Mucosa of rectum (tissue), 2 donors: ENCODE measurements at regions not wholly inside any gene's neighbourhood (a gene's known extent, or its start where the extent isn't known, plus 50 kb on each side); places are given as distances from the start of the nearest gene placed in this dataset.
A peak's percentile ranks its signal among the peaks of the same experiment; 100 is the strongest.

Source experiments
- H3K27ac ChIP-seq, 2 donors: one replicate each; pipeline ENCODE4 v1.7.0; 2013; ENCODE audit warnings: inconsistent platforms in 2 of 2, low read depth in 2 of 2, low read length in 2 of 2
- H3K27me3 ChIP-seq, 2 donors: one replicate each; pipeline ENCODE4 v1.7.0; 2013; ENCODE audit warnings: low read length in 2 of 2; ENCODE audit not compliant: control insufficient read depth in 2 of 2, insufficient read depth in 2 of 2
- H3K36me3 ChIP-seq, 2 donors: one replicate each; pipeline ENCODE4 v1.7.0; 2013; ENCODE audit warnings: low read length in 2 of 2; ENCODE audit not compliant: control insufficient read depth in 2 of 2, insufficient read depth in 2 of 2
- H3K4me1 ChIP-seq, 2 donors: one replicate each; pipeline ENCODE4 v1.7.0; 2013; ENCODE audit warnings: low read length in 2 of 2, mild to moderate bottlenecking in 1 of 2; ENCODE audit not compliant: control insufficient read depth in 2 of 2, insufficient read depth in 2 of 2
- H3K4me3 ChIP-seq, 2 donors: one replicate each; pipeline ENCODE4 v1.7.0; 2013; ENCODE audit warnings: low read length in 2 of 2
- H3K9ac ChIP-seq, 2 donors: one replicate each; pipeline ENCODE4 v1.7.0; 2013; ENCODE audit warnings: low read length in 2 of 2, low read depth in 1 of 2, mild to moderate bottlenecking in 1 of 2
- H3K9me3 ChIP-seq, 2 donors: one replicate each; pipeline ENCODE4 v1.7.0; 2013; ENCODE audit warnings: low read length in 2 of 2; ENCODE audit not compliant: control insufficient read depth in 2 of 2
- donor health status: healthy.
- donor health status: Normal muscosa, but diverticular disease.

DNA sequence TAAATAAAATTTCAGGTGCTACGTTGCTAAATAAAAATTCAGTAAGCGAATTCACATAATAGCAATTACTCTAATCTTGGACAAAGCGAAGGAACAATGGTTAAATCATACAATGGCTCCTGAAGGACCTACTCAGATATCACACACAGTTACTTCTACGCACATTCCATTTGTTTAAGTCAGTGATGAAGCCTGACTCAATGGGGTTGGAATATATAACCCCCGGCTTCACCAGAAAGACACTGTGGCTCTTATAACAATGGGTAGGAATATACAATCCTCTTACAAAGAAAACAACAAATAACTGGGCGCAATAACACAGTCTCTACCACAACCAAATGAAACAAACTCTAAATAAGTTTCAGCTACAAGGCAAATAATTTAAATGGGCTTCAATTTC, 349.5 kb downstream of the IRS1 start:
- no peaks in the 10 kb centered on the region for H3K36me3 ChIP-seq
- peaks cover 2 to 3% of the 10 kb centered on the region in 2 donors for H3K4me1 ChIP-seq
- H3K9me3 ChIP-seq: no peaks in the 10 kb centered on the region
- H3K4me3 ChIP-seq: no peak overlapping the region
- H3K27me3 ChIP-seq: no peaks in the 10 kb centered on the region
- H3K9ac ChIP-seq: no peak overlapping the region
- H3K27ac ChIP-seq: no peak overlapping the region

DNA sequence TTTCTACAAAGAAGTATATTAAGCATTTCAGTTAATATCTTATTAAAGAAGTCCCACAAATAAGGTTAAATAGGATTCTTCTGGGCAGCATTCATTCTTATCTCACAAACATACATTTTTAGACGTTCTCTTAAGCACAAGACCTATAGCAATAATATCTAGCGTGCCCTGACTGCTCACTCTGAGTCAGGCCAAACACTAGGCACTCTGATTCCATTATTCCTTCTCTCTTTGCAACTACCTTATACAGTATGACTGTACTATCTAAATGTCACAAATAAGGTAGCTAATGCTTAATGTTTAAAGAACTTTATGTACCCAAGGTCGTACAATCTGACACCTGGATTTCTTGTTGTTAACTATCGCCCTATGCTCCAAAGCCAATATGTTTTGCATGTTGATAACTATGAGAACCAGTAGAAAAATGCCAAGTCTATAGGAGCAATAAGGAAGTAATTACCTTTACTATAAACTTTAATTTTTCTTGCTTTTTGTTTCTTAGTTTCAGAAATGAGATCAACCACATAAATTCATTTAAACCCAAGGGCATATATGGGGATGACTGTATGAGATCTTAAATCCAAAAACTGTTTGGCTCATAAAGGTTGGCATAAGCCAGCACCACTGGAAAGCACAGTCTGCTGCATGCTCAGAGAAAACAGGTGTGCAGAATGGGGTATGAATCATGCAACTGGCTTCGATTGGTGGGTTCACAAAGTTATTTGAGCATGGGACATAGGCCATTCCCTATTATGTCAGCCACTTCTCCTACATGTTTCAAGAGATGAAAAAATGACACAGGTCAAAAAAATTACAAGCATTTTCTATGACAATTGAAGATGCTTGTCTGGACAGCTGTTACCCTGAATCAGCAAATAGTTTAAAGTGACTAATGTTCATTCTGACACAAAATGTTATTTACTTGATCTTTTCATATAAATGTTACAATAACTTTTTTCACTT, 352.0 kb downstream of the IRS1 start:
- peaks cover 5 to 6% of the 10 kb centered on the region in 2 donors for H3K4me1 ChIP-seq
- no peaks in the 10 kb centered on the region for H3K36me3 ChIP-seq
- no peak overlapping the region for H3K4me3 ChIP-seq
- H3K9me3 ChIP-seq: no peaks in the 10 kb centered on the region
- H3K27me3 ChIP-seq: no peaks in the 10 kb centered on the region
- H3K27ac ChIP-seq: peak overlapping the region; percentile 17
- H3K9ac ChIP-seq: no peak overlapping the region

DNA sequence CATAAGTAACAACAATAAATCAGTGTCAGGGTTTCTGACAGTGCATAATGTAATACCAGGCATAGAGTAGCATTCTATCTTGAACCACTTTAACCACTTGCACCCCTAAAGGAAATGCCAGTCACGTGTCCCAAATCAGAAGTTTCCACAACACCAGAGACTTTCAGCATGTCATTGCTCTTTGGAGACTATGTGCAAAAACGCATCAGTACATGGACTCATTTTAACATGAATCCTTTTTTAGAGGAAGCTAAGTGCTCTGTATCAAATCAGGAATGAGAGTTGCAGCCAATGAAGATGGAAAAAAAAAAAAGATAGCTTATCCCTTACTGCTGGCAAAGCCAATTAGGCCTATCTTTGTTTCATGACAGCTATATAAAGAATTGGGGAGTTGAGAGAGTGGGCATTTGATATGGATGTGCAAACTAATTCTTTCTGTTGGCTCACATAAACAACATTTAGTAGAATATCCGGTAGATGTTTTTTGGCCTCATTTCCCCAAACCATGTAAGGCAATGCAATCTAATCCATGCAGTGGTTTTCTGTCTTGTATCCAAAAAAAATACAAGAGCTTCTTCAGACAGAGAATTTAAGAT, 353.1 kb downstream of the IRS1 start:
- Histone ChIP-seq H3K27ac (no peak overlapping the region), H3K9ac (no peak overlapping the region), H3K9me3 (no peaks in the 10 kb centered on the region), H3K36me3 (no peaks in the 10 kb centered on the region), H3K4me1 (peaks cover 5 to 6% of the 10 kb centered on the region in 2 donors), H3K27me3 (no peaks in the 10 kb centered on the region), H3K4me3 (no peak overlapping the region)

DNA sequence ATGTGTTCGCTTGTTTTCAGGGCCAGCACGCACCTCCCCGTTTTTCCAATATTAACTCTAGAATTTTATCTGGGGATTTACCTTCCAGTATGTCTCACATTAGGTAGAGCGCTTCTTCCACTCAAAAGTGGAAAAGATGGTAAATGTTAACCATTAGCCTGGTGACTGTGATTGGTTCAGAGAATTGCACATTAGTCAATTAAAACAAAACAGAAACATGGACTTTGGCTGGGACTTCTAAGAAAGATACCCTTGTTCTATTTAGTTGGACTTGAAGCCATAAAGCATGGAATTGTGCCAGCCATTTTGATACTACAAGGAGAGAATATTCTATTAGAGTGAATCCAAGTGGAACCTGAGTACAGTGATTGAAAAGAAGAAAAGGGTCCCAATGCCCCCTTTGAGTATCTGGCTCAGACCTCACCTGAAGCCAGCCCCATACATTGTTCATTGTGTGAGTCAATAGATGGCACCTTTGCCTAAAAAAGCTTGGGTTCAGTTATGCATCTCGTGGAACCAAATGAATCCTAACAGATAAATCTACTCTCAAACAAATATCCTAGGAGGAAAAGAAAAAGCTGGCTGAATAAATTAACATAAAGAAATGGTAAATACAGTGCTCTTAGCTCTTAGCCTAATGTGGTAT, 354.3 kb downstream of the IRS1 start:
- Histone ChIP-seq H3K4me3 (no peak overlapping the region), H3K27me3 (no peaks in the 10 kb centered on the region), H3K27ac (no peak overlapping the region), H3K36me3 (no peaks in the 10 kb centered on the region), H3K9me3 (no peaks in the 10 kb centered on the region), H3K4me1 (peaks cover 5 to 6% of the 10 kb centered on the region in 2 donors), H3K9ac (no peak overlapping the region)

DNA sequence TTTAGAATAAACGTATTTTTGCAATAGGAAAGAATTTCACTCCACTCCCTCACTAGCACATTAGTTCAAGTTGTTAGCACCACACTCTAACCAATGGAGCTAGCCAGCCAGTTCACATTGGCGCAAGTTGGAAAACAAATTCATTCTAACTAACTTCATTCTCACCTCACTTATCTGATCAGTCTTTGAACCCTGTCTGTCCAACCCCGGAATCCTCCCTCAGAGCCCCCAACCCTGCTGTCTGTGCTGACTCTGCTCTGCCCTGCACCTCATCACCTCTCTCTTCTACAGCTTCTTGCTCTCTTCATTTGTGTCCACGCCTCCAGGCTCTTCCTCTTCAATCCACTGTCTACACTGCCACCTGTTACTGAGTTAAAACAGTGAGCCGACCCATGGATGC, 356.5 kb downstream of the IRS1 start:
- Histone ChIP-seq H3K9ac (no peak overlapping the region), H3K4me1 (peaks cover 5 to 6% of the 10 kb centered on the region in 2 donors), H3K36me3 (no peaks in the 10 kb centered on the region), H3K27me3 (no peaks in the 10 kb centered on the region), H3K4me3 (no peak overlapping the region), H3K9me3 (no peaks in the 10 kb centered on the region), H3K27ac (no peak overlapping the region)

DNA sequence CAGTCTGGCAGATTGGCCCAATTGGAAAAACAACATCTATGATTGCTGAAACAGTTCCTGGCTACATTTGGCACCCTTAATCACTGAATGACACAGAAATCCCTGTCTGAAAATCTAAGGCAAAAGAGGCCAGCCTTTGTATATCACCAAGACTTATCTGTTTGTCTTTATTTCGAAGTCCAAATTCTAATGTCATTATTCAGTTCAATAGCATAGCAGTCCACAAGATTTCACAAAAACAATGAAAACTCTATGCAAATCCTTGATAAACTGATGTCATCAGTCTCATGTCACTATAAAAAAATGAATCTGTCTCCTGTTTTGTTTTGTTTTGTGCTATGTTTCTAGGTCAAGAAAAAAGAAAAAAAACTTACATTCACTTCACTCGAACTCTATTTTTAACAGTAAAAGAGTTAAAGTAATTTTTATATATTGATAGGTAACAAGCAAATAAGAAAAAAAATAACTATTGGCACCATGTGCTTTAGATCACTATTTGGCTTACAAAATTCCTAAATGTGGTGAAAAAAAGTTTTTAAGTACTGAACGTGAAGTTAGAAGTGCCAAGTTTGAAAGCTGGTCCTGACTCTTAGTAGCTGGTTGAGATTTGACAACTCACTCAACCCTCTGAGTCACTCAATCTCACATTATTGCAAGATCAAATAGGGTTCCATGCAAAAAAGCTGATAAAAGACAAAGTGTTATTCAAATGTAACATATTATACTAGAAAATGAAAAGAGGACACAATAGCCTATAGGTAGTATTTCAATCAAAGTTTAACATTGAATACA, 359.3 kb downstream of the IRS1 start:
- Histone ChIP-seq H3K4me1 (peaks cover 2 to 3% of the 10 kb centered on the region in 2 donors), H3K27ac (no peak overlapping the region), H3K9me3 (no peaks in the 10 kb centered on the region), H3K36me3 (no peaks in the 10 kb centered on the region), H3K4me3 (no peak overlapping the region), H3K27me3 (no peaks in the 10 kb centered on the region), H3K9ac (no peak overlapping the region)

DNA sequence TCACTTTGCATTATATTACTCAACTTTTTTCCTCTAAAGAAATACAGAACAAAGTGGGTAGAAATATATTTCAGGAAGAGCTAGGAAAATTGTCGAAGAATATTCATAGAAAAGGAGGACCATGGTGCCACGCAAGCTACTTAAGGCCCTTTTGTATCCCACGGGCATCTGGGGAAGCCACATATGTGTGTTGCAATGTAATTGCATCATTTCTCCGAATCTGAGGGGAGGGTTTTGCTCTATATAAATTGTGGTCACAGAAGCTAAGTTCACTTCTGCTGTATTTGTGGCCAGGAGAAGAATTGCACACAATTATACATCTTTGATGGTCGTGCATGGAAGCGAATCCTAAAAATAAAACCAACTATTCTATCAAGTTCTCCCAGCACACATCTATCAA, 360.3 kb downstream of the IRS1 start:
- no peak overlapping the region for H3K9ac ChIP-seq
- no peaks in the 10 kb centered on the region for H3K27me3 ChIP-seq
- H3K36me3 ChIP-seq: no peaks in the 10 kb centered on the region
- no peaks in the 10 kb centered on the region for H3K4me1 ChIP-seq
- no peak overlapping the region for H3K4me3 ChIP-seq
- no peak overlapping the region for H3K27ac ChIP-seq
- H3K9me3 ChIP-seq: no peaks in the 10 kb centered on the region

DNA sequence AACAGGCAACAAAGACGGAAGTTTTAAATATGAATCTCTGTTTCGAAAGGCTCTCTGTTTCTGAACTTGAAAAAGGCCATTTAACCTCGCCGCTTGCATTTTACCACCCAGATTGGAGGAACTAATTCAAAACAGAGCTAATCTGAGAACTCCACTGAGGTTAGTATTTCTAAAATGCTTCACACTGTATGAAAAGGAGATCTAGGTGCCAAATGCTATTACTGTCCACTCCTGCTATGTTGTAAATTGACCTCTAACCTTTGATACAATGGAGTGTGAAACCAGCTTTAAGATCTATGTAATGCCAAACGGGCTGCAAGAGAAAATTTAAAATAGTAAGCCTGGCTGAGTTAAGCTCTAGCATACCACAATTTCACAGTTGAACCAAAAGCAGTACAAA, 364.5 kb downstream of the IRS1 start:
- Histone ChIP-seq H3K9ac (no peak overlapping the region), H3K4me1 (no peaks in the 10 kb centered on the region), H3K9me3 (no peaks in the 10 kb centered on the region), H3K36me3 (no peaks in the 10 kb centered on the region), H3K4me3 (no peak overlapping the region), H3K27me3 (no peaks in the 10 kb centered on the region), H3K27ac (no peak overlapping the region)

DNA sequence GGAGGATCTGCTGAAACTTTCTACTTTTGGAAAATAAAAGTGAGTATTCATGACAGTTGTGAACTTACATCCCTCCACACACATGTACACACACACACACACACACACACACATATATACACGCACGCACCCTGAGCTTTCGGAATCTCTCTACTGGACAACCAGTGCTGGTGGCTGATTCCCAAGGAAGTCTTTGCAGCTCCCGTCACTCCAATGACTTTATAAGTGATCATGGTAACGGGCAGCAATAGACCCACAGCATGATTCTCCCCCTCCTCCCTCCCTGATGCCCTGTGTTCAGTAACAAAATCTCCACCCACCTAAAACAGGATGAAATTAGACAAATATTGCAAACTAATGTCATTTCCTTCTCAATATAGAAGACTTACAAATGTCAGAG, 364.9 kb downstream of the IRS1 start:
- no peaks in the 10 kb centered on the region for H3K36me3 ChIP-seq
- H3K27ac ChIP-seq: no peak overlapping the region
- H3K4me1 ChIP-seq: no peaks in the 10 kb centered on the region
- no peaks in the 10 kb centered on the region for H3K27me3 ChIP-seq
- H3K9ac ChIP-seq: no peak overlapping the region
- no peak overlapping the region for H3K4me3 ChIP-seq
- H3K9me3 ChIP-seq: no peaks in the 10 kb centered on the region
